GM21717 (cell line): ENCODE measurements at regions not wholly inside any gene's neighbourhood (a gene's known extent, or its start where the extent isn't known, plus 50 kb on each side); places are given as distances from the start of the nearest gene placed in this dataset.

Experiments used
- ATAC-seq: cut with Tn5 transposase; IDR thresholded peaks from one replicate; pipeline ENCODE4 v1.9.1; 2021; ENCODE audit warnings: mild to moderate bottlenecking, moderate library complexity; ENCODE audit not compliant: unreplicated experiment

DNA sequence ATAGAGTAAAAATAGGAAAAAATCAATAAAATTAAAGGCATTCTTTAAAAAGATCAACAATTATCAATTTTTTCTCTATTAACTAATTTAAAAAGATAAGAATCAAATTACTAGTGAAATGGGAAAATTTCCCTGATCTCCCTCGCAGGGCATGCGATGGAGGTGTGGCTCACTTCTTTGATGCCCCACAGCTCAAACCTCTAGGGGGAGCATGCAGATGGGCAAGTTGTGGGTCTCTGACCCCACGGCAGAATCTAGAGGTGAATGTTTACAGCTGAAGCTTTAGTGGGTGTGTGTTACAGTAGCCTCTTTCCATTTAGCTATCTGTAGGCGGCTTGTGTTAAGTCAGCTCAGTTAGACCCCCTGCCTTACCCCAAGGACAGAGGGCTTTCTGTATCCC, 1348.8 kb downstream of the PCDH18 start:
- no peak for ATAC-seq

DNA sequence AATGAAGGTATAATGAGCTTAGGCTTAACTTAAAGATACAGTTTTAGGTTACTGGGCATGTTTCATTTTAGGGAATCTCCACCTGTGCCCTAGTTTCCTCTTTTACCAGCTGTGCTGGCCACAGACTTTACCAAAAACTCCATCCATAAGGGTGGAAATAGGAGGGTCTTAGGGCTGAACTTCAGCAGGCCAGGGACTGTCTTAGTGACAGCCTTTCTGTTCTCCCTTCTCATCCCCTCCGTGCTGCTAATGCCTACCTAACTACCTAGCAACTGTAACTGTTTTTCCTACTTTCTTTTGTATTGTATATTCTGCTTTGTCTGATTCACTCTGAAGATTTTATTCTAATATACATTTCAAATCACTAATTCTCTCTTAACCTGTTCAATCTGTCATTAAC, 1375.3 kb downstream of the PCDH18 start:
- ATAC-seq = no peak

DNA sequence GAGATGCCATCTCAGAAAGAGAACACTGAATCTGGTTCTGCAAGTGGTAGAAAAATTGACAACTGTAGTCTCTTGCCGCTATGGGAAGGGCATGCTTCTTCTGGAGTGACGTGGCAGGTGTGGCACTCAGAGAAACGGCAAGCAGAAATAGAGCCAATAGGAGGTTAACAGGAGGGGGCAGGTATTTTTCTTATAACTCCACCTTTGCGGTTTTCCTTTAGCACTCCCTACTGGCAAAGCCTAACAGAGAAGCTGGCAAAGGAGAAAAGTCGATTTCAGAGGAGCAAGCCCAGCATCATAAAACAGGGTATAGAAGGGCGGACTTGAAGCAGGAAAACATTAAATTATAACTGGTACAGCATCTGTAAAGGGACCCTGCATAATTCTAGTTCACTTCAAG, 1382.2 kb downstream of the PCDH18 start:
- no peak for ATAC-seq

- ATAC-seq = no peak
Observed at GRCh38 chr4:136136601-136137000, 1395.7 kb downstream of the PCDH18 start.

- no peak for ATAC-seq
Observed at GRCh38 chr4:136124251-136124745, 1408.0 kb downstream of the PCDH18 start.

DNA sequence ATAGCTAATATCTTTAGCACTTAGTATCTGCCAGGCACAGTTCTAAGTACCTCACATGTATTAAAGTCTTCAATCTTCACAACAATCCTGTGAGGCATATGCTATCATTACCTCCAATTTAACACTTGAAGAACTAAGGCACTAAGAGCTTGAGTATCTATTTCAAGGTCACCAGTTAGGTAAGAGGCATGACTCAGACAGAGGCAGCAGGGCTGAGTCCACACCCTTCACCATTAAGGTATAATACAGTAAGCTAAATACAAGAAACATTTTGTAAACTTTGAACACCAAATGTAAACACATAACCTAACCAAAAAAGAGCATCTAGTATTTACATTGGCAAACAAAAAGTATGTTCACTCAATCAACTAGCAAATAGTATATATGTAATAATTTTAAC, 1410.9 kb downstream of the PCDH18 start:
- ATAC-seq = no peak

DNA sequence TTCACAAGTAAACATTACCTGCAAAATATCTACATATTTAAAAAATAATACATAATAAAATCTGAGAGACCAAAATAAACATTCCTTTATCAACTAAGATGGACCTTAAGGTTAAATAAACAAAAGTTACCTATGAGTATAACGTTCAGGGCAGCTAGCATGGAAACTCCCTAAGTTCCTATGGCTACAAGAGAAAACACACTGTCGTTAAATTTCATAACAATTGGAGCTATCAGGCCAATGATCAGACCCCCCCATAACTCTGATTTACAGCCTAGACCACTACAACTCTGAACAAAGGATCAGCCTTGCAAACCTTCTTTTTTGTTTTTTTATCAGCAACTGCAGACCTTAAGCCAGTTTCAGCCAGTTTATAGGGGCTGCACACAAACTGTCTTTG, 1418.4 kb downstream of the PCDH18 start:
- no peak for ATAC-seq

- no peak for ATAC-seq
Observed at GRCh38 chr4:136112116-136112515, 1420.2 kb downstream of the PCDH18 start.

- no peak for ATAC-seq
Observed at GRCh38 chr4:136106753-136107152, 1425.5 kb downstream of the PCDH18 start.

- ATAC-seq = no peak
Observed at GRCh38 chr4:136103616-136104015, 1428.7 kb downstream of the PCDH18 start.

DNA sequence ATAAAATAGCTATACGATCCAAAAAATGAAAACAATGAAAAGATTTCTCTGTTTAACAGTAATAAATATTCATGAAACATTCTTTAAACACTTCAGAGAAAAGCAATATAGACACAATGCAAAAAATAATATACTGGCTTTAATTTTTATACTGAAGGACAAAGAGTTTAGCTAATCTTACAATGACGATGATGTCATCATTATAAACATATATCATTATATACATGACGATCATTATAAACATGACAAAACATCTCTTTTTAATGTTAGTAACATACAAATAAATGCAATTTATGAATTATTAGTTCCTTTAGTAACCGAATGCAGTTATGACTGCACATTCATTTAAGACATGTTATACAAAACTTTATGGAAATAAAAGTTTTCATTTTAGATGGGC, 1434.6 kb downstream of the PCDH18 start:
- ATAC-seq = no peak

DNA sequence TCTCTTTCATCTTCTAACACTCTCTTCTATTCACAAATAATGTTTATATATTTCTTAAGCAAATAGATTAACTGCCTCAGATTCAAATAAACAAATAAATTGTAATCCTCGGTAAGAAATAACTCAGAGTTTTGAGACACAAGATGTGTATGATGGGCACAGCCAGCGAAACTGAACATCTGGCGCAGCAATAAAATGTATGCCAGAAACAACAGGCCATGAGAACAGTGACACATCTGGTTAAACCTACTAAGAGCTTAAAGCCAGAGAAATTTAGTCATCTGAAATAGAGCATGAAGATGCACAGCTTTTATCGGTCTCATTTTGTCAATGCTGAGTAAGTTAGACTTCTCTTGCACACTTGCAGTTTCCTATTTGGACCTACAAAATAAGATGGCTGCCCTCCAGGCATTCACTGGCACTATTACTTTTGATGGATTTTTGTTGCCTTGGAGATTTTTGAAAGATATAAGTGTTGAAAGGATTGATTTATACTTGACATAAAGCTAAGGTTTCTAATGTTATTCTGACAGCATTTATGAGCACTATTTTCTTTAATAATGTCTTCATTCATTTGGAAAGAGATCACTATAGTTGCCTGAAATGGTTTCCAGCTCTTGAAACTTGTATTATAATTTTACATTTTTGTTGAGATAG, 1444.0 kb downstream of the PCDH18 start:
- no peak for ATAC-seq

- ATAC-seq = no peak
Observed at GRCh38 chr4:136078976-136079375, 1453.3 kb downstream of the PCDH18 start.

DNA sequence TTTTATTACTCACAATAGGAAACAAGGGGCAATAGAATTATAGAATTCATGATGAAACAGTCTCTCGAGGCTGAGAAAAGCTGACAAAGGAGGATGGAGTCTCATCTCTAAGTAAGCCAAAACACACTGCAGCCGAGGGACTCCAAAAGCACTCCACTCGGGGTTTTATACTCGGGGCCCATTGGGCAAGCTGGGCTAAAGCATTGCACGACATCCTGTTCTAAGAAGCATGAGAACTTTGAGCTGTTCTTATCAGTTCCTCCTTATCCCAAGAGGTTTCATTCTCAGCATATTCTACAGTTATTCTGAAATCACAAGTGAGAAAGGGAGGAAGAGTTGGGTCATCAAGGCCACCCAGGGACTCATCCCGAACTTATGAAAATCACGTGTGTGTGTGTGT, 1475.5 kb downstream of the PCDH18 start:
- ATAC-seq = no peak

GRCh38 chr4:136055360-136055759, 1476.9 kb downstream of the PCDH18 start:
- ATAC-seq = no peak

DNA sequence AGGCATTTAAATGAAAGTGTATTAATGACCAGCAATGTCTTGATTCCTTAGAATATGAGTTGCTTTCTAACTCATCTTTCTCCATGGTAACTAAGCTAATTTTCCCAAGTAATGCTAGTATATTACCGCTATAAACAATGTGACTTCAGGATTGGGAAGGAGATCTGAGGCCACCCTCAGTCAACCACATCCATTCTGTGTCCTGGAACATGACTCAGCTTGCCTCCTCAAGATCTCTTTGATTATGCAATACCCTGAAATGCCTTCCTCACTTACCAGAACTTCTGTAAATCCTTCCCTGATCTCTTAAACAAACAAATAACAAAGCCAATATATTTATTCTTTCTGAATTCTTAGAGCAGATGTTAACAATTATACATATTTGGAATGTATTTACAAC, 1495.5 kb downstream of the PCDH18 start:
- ATAC-seq = no peak

DNA sequence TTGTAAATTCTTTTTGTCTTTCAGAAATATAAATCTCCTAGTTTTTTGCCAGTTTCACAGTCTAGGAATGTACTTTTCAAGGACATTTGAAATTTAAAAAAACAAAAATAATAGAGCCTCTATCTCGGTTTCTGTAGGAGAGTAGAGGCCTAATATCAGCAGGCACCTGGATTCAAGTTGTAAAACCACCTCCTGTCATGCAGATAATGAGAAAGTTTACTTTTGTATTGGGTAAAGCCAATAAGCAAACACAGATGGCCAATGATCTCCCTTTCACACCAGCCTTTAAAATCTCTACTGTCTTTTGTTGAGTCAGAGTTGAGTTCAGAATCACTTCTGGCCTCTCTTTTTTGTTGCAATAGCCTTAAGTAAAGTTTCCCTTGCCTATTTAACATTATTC, 1499.9 kb downstream of the PCDH18 start:
- no peak for ATAC-seq

DNA sequence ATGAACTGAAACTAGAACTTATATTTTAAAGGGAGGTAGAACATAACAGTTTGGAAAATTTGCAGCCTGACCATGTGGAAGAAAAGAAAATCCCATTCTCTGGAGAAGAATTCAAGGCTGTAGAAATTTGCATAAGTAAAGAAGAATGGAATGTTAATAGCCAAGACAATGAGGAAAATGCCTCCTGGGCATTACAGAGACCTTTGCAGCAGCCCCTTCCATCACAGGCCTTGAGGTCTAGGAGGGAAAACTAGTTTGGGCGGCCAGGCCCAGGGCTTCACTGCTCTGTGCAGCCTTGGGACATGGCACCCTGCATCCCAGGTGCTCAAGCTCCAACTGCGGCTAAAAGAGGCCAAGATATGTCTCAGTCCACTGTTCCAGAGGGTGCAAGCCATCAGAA, 1506.8 kb downstream of the PCDH18 start:
- ATAC-seq = no peak

DNA sequence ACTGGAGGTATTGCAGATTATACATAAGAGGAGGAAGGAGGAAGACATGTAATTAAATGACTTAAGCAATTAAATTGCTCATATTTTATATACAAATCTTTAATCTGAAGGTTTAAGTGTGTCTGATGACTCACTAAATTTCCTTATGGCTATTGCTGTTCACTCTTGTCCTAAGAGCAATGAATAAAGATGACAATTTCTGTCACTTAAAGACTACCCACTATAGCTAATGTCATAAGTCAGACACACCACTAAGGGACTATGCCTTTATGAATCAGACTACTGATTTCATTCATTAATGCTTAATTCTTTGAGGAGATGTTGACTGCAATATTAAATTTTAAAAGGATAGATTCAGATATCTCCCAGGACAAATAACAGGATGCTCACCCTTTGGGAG, 1514.7 kb downstream of the PCDH18 start:
- no peak for ATAC-seq

DNA sequence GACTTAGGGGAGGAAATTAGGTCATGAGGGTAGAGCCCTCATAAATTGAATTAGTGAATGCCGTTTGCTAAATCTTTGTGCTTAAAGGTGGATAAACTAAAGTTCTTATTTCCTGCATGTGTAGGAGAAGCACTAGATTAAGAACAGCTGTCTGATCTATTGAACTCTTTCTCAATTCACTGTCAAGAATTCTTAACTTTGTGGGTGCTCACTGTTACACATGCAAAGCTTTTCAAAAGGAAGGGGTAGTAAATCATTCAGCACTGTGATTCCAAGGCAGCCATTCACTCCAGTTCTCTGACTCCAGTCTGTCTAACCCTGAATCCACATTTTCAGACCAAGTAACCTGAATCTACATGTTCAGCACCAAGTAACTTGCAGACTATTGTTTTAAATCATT, 1520.1 kb downstream of the PCDH18 start:
- ATAC-seq = no peak

DNA sequence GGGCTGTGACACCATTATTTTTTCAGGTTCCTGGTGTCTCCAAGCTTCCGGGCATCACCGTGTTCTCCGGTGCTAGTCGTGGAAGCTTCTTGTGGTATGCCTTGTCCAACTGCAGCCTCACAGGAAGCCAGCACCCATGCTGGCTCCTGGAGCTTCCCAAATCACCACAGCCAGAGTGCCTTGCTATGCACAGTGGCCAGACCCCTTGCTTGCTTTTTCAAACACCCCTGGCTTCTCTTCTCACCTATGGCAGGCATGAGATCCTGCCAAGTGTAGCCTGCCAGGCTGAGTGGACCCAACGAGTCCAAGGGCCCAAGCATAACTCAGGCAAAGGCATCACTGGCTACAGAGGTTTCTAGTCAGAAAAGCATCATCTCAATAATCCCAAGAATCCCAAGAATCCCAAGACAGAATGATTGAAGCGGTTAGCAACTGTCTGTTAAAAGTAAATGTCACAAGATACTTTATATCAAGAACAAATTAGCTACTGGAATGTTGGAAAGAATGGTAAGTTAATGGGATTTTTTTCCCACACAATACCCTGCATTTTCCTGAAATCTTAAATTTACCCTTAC, 1522.9 kb downstream of the PCDH18 start:
- ATAC-seq = no peak

DNA sequence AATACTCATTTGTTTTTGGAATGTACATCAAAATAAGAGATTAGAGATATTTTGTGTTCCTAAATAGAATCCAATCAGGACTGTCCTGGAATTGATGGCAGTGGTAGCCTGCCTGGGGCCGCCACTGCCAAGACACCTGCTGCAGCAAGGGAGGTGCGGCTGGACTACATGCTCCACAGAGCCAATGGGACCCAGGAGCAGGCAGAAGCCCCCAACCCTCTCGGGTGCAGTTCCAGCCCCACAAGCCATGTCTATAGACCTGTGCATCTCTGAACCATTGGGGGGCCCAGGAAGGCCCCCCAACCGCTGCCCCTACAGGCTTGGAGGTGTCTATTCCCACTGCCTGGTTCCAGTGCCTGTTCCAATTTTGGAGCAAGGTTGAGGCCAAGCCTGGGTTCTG, 1524.3 kb downstream of the PCDH18 start:
- ATAC-seq = no peak

GRCh38 chr4:136002316-136002715, 1530.0 kb downstream of the PCDH18 start:
- no peak for ATAC-seq
